ENCODE measurements at regions not wholly inside any gene's neighbourhood (a gene's known extent, or its start where the extent isn't known, plus 50 kb on each side); places are given as distances from the start of the nearest gene placed in this dataset.
"Not testable (repeated sequence)": the region's sequence is repeated elsewhere in the genome, so short reads cannot be mapped to it uniquely, and the experiment has no call there.

DNA sequence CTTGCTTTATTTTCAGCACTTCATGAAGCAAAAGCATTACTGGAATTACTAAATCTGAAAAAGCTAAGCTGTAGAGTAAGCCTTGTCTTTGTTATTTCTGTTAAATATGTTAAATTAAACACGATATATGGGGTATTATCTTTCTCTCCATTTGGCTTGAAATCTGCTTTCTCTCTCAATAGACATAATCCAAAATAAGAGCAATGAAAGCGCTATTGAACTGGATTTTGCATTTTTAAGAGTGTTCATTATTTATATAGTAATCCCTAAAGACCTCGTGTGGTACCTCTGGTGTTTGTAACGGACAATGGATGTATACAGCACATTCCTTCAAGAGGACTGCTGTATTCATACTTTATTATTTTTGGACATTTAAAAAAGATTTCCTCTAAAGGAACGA lies 91.5 kb upstream of the KCNE2 start:
- DNase-seq, result no peak

DNA sequence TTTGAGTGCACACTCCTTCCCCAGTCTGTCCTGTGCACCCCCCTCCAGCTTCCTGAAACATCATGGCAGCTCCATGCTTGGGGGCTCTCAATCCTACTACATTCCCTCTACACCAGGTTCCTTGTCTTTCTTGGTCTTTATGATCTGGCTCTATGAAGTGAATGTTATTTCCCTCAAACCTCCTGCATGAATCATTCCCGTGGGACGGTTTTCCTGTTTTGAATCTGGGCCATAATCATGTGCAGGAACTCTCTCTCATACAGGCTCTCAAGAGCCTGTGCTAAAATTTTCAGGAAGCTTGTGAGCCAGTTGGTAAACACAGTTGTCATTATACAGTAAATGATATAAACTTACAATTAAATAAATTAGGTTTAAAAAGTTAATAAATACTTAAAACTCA lies 89.8 kb upstream of the KCNE2 start:
- DNase-seq, result no peak

GRCh38 chr21:34276711-34277425 lies 86.9 kb upstream of the KCNE2 start:
- no peak for DNase-seq

DNA sequence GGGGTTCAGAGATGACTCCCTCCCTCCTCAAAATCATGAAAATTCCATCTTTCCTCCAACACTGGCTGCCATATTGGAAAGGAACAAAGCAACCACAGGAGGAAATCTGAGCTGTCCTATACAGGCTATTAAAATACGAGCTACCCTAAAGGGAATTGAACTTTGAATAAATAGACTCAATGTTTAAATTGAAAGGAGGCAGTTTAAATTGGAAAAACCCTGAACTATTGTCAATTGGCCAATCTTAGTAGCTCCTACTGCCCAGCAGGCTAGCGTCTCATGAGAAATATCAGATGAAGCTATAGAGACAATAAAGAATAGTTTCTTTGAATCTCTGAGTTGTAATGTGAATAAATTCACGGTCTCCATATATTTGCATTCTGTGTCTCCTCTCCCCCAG lies 85.4 kb upstream of the KCNE2 start:
- DNase-seq, result peak in 1 of 2 experiments; percentile 15

GRCh38 chr21:34279285-34279684 lies 84.5 kb upstream of the KCNE2 start:
- DNase-seq, result no peak

DNA sequence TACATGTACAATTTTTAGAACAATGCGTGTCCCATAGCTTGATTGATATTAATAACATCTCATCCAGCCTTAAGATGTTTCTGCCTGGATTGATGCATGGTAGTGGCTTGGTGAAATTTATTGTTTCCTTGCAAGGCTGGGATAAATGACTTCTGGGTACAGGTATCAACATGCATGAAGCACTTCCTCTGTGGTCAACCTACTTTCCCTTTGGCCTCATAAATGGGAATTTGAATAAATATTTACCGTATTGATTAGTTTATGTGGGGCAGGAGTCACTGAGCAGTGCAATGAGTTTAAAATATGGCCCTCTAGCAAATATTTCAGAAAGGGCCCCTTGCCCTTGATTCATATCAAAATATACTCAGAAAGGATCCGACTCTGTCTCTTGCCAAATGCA lies 83.9 kb upstream of the KCNE2 start:
- DNase-seq, result peak; percentile 33 to 67

DNA sequence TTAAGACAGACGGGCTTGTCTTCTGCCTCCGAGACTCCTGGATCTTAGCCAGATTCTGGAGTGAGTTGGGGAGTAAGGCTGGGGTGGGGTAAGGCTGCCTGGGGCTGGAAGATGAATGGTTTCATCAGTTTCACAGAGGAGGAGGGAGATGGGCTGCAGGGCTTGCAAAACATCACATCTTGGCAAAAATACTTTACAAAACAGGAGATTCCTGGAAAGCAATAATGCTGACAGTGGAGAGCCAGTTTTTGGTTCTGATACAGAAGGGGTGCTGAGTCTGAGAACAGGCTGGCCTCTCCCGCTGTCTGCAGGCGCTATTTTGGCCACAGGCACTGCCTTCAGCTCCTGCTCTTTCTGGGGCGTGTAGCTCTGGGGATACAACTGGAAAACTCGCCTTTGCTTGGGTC lies 83.4 kb upstream of the KCNE2 start:
- no peak for DNase-seq

- DNase-seq, result no peak
Measured at GRCh38 chr21:34280959-34281358, 82.8 kb upstream of the KCNE2 start.

- no peak for DNase-seq
Measured at GRCh38 chr21:34282223-34282622, 81.6 kb upstream of the KCNE2 start.

GRCh38 chr21:34284666-34285065 lies 79.1 kb upstream of the KCNE2 start:
- DNase-seq, result no peak

- not testable (repeated sequence) for DNase-seq
Measured at GRCh38 chr21:34288042-34288441, 75.8 kb upstream of the KCNE2 start.

DNA sequence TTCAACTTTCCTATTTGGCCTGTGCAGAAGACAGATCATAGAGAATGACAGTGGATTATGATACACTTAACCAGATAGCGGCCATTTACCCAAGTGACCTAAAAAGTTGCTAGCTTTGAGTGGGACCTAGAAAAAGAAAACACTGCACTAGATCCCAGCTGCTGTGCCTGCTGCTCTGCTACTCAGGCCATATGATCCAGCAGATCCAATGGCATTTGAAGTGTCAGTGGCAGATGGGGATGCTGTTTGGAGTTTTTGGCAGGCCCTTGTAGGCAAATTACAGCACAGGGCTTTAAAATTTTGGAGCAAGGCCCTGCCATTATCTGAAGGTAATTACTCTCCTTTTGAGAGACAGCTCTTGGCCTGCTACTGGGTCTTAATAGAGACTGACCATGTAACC lies 74.0 kb upstream of the KCNE2 start:
- DNase-seq, result no peak

- no peak for DNase-seq
Measured at GRCh38 chr21:34296878-34297277, 66.9 kb upstream of the KCNE2 start.

DNA sequence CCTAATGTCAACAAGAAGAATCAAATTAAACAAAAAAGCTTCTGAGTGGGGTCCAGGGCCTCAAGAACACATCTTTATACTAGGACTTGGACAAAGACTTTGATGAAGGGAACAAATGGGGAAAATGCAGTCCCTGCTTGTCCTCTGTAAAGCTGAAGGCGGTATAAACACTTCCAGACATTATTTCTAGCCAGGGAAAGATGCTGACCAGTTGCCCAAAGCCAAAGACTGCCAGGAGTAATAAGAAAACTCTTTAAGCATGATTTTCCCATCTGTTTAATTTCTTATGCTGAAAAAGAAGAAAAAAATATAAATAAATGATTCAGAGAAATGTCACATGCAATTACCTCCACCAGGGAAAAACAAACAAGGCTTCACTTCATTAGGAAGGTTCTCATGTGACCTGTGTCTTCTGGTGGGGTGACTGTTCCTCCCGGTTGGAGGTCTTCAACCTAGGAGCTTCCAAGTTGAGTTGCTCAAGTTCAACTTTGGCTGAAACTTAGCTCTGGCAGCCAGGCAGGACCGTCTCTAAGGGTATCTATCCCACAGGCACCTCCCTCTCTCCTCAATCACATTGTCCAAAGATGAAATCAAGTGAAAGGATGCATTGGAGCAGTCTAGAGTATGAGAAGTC lies 65.2 kb upstream of the KCNE2 start:
- DNase-seq, result no peak

DNA sequence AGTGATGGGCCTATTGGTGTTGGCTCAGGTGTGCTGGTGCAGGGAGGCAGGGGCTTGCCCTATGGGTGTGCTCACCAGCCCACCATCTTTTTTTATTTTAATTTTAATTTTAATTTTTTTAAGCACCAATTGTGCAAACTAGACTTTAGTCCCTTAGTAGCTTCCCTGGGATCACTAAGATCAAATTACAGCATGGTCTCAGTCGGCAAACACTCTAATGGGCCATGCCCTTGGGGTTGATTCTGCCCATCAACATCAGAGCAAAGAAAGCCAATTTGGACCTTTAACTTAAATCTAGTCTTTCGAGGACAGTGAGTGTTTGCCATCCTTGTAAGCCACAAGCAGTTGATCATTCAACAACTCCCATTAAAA lies 64.7 kb upstream of the KCNE2 start:
- no peak for DNase-seq

GRCh38 chr21:34302521-34302920 lies 61.3 kb upstream of the KCNE2 start:
- DNase-seq, result no peak

DNA sequence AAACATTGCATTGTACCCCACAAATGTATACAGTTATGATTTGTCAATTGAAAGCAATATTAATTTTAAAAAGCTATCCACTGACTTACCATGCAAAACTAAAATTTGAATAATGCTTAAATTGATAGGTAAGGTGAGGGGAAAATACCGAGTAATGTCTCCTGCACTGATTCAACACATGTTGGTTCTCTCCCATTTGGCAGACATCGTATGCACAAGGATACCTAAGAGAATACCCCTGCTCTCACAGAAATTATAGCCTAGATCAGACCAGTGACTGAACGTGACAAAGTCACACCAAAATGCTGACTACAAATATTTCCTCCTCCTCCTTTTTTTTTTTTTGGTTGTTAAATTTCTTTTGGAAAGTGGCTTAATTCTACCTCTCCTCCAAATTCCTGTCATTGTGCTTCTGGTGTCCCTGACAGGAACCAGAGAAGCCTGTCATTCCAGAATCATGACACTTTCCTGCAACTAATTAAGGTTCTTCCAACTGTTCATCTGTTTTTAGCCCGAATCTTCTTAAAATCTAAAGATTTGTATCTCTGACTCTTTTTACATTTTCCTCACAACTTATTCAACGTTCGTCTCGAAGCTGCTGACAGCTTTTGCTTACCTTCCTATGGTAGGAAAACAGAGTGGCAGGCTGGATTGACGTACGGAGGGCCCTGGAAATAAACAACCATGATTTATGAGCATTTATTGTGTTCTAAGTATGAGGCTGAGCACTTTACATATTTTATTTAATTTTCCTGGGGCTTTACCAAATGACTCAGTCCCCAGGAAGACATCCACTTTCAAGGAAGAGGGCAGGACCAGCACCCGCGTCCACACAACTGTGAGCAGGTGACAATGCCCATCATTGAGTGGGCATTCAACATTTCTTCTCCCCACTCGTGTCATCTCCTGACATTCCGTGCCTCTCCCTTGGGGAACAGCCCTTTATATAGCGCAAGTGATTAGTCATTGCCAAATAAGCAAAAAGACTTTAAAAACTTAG lies 57.9 kb upstream of the KCNE2 start:
- no peak for DNase-seq

- no peak for DNase-seq
Measured at GRCh38 chr21:34307991-34308532, 55.7 kb upstream of the KCNE2 start.

DNA sequence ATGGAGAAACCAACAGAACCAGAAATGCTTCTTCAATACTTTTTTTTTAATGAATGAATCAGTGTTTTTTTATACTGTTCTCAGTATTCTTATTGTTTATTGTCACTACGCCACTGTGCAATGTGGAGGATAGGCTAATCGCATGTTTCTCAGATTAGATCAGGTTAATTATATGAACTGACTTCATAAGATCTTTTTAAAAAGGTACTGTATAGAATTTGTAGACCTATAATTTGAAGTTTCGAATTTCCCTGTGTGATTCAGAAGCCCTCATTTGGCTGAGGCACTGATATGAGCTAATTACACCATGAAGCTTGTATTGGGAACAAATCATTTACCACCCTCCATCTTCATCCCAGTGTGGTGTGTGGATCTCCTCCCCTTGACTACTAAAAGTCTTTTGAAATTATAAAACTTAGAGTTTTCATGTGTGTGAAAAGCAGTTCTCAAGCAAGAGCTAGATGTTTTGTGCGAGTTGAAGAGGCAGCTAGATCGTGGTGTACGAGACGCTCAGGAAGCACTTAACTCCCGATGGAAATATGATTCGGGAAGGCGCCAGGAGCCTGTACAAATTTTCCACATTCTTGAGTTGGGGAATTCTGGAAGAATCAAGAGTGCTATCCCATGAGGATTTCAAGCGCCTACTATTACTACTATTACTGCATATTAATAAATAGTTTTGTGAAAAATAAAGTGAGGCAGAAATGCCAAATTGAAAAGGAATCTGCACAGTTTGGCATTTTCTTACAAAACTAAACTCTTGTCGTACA lies 52.1 kb upstream of the KCNE2 start:
- no peak for DNase-seq

DNA sequence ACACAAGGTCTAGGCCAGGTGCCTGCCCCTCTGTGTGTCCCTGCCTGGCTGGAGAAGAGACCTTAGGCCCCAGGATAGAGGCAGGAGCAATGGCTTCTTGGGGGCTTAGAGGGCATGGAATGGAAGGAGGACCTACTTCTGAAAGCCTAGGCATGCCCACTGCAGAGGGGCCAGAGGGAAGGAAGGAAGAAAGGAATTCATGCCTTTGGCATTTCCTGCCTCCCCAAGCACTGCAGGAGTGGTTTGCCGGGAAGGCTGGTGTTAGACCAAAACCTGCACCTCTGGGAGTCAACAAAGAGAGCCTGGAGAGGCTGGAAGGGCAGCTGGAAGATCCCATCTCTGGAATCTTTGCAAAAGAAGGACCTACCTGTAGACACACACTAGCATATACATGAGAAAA lies 50.7 kb upstream of the KCNE2 start:
- DNase-seq, result no peak
